ENCODE measurements at regions not wholly inside any gene's neighbourhood (a gene's known extent, or its start where the extent isn't known, plus 50 kb on each side); places are given as distances from the start of the nearest gene placed in this dataset.

GRCh38 chr20:11797156-11797555 lies 120.5 kb upstream of the BTBD3 start:
- DNase-seq (no peak), ATAC-seq (no peak)
- TF ChIP-seq, protein P1, sequence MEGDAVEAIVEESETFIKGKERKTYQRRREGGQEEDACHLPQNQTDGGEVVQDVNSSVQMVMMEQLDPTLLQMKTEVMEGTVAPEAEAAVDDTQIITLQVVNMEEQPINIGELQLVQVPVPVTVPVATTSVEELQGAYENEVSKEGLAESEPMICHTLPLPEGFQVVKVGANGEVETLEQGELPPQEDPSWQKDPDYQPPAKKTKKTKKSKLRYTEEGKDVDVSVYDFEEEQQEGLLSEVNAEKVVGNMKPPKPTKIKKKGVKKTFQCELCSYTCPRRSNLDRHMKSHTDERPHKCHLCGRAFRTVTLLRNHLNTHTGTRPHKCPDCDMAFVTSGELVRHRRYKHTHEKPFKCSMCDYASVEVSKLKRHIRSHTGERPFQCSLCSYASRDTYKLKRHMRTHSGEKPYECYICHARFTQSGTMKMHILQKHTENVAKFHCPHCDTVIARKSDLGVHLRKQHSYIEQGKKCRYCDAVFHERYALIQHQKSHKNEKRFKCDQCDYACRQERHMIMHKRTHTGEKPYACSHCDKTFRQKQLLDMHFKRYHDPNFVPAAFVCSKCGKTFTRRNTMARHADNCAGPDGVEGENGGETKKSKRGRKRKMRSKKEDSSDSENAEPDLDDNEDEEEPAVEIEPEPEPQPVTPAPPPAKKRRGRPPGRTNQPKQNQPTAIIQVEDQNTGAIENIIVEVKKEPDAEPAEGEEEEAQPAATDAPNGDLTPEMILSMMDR (IDR thresholded peaks at IDR 0.05), result no peak
- no peak overlapping the region for H3K27ac ChIP-seq
- H3K4me1 ChIP-seq, result no peaks in the 10 kb centered on the region
- no peaks in the 10 kb centered on the region for H3K9me3 ChIP-seq
- H3K36me3 ChIP-seq, result no peaks in the 10 kb centered on the region
- peaks cover 0 to 2% (median 0%) of the 10 kb centered on the region in 7 donors for H3K27me3 ChIP-seq
- H3K4me3 ChIP-seq, result no peak overlapping the region
- intact Hi-C loops (cut with DNase I), result no loop called here

GRCh38 chr20:11799281-11799684 lies 118.4 kb upstream of the BTBD3 start:
- 79 to 84% methylated on average over 2 of the region's 2 CpGs for WGBS, 2 donors
- Histone ChIP-seq H3K36me3 (no peaks in the 10 kb centered on the region), H3K27ac (no peak overlapping the region), H3K4me1 (no peaks in the 10 kb centered on the region), H3K9me3 (no peaks in the 10 kb centered on the region), H3K27me3 (peaks cover 0 to 2% (median 0%) of the 10 kb centered on the region in 7 donors), H3K4me3 (no peak overlapping the region)
- TF ChIP-seq, protein P1 (IDR thresholded peaks at IDR 0.05), result no peak
- intact Hi-C loops (cut with DNase I), result no loop called here
- no peak for ATAC-seq
- no peak for DNase-seq

DNA sequence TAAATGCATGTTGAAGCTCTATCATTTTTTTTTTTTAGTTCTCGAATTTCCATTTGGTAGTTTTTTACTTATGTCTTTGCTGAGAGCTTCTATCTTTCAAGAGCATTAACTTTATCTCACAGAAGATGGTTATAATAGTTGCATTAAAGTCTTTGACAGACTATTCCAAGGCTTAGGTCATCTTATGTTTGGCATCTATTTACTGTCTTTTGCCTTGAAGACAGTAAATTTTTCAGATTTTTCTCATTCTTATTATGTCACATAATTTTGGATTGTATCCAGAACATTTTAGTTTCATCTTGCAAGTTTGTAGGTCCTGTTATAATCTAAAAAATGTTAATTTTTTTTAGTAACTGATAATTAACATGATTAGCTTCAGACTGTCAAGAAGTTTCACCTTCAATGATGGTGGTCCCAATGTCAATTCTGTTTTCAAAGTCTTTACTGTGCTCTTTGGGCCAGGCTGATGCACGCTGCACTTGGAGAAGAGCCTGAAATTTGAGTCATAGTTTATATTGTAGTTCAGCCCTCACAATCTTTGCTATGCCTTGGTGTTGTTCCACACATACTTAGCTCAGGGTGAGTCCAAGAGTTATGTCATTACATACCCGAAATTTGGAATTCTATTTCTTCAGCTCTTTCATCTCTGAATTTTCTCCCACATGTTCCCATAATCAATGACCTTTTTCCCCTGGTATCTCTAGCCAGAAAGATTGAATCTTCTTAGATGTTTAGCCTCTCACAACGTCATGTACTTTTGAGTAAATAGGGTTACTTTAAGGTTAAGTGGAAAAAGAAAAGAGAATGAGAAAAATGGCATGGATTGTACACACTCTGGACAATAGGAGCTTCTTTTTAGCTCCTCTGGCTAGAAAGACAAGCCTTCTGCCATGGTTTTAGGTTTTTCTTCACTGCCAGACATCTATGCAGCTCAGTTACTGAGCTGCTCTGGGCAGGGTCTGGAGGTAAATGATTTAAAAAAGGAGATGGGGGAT lies 110.3 kb upstream of the BTBD3 start:
- DNase-seq (no peak), ATAC-seq (peak in 4 of 8 donors; percentile 43 to 81 (median 70))
- intact Hi-C loops (cut with DNase I), result loop anchor here in 1 of 10 donors (5.0 kb wide), 1 partner anchor 135 kb away; no protein-coding TSS in a partner anchor
- Histone ChIP-seq H3K27me3 (no peaks in the 10 kb centered on the region), H3K27ac (no peak overlapping the region), H3K9me3 (no peaks in the 10 kb centered on the region), H3K4me3 (no peak overlapping the region), H3K4me1 (peaks cover 0 to 3% (median 0%) of the 10 kb centered on the region in 9 donors), H3K36me3 (no peaks in the 10 kb centered on the region)
- TF ChIP-seq, protein P1 (IDR thresholded peaks at IDR 0.05), result no peak
- 43 to 55% methylated on average over 4 of the region's 4 CpGs for WGBS, 2 donors

DNA sequence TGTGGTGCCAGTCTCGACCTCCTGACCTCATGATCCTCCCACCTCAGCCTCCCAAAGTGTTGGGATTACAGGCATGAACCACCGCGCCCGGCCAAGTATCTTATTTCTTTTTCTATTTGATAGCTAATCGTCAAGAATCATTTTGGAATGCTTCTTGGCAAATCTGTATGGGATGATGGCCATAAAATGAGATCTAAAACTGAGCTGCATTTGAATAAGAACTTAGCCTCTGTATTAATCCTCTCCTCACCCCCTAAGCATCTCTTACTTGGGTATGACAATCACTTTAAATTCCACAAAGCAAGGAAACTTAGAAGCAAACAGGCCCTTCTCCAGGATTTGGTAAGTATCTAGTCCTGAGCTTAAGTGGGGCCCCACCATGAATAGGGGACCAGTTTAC lies 108.9 kb upstream of the BTBD3 start:
- intact Hi-C loops (cut with DNase I), result loop anchor here in 1 of 10 donors (5.0 kb wide), 1 partner anchor 133 kb away; no protein-coding TSS in a partner anchor
- WGBS, 2 donors, result 85 to 87% methylated on average over 5 of the region's 5 CpGs
- H3K27me3 ChIP-seq, result no peaks in the 10 kb centered on the region
- H3K4me1 ChIP-seq, result peaks cover 0 to 3% (median 0%) of the 10 kb centered on the region in 9 donors
- TF ChIP-seq, protein P1 (IDR thresholded peaks at IDR 0.05), result no peak
- ATAC-seq, result no peak
- H3K4me3 ChIP-seq, result no peak overlapping the region
- no peak overlapping the region for H3K27ac ChIP-seq
- no peak for DNase-seq
- no peaks in the 10 kb centered on the region for H3K9me3 ChIP-seq
- H3K36me3 ChIP-seq, result no peaks in the 10 kb centered on the region
